DND-41 (cell line): ENCODE measurements at regions not wholly inside any gene's neighbourhood (a gene's known extent, or its start where the extent isn't known, plus 50 kb on each side); places are given as distances from the start of the nearest gene placed in this dataset.

Source experiments
- ATAC-seq: fragments of 200-7000 bp; cut with Tn5 transposase; 3 replicates; pipeline ENCODE4 v1.9.1; 2021; ENCODE audit warnings: low read depth; ENCODE audit not compliant: insufficient read depth
- DNase-seq: peaks from one replicate; pipeline ENCODE4 v3.0.0-alpha.2; 2020
- H2AFZ ChIP-seq: 2 replicates; pipeline ENCODE4 v1.6.0; 2012; ENCODE audit warnings: low read depth, low read length
- H3K27ac ChIP-seq: 2 replicates; pipeline ENCODE4 v1.5.1; 2012; ENCODE audit warnings: low read length, inconsistent platforms
- H3K27me3 ChIP-seq: fragments of 200-600 bp; sonication (generic); 2 replicates; pipeline ENCODE4 v1.6.0; 2012; ENCODE audit warnings: low read length, mild to moderate bottlenecking, inconsistent platforms; ENCODE audit not compliant: insufficient read depth, poor library complexity
- H3K36me3 ChIP-seq: 2 replicates; pipeline ENCODE4 v1.5.1; 2012; ENCODE audit warnings: low read length, inconsistent platforms; ENCODE audit not compliant: insufficient read depth
- H3K4me1 ChIP-seq: 2 replicates; pipeline ENCODE4 v1.5.1; 2012; ENCODE audit warnings: mild to moderate bottlenecking, low read length; ENCODE audit not compliant: insufficient read depth
- H3K4me2 ChIP-seq: 2 replicates; pipeline ENCODE4 v1.6.0; 2012; ENCODE audit warnings: mild to moderate bottlenecking, moderate library complexity, low read length, inconsistent platforms; ENCODE audit not compliant: insufficient read depth
- H3K4me3 ChIP-seq, 2 experiments: fragments of 200-600 bp in 1 of 2; shearing (Covaris generic) in 1 of 2; 2 replicates each; pipeline ENCODE4 v1.5.1; 2012 to 2016; ENCODE audit warnings: inconsistent platforms in 2 of 2, low read length in 2 of 2, mild to moderate bottlenecking in 2 of 2, low read depth in 1 of 2, moderate library complexity in 1 of 2
- H3K79me2 ChIP-seq: 2 replicates; pipeline ENCODE4 v1.6.0; 2012; ENCODE audit warnings: low read length, inconsistent platforms; ENCODE audit not compliant: insufficient read depth
- H3K9ac ChIP-seq: 2 replicates; pipeline ENCODE4 v1.6.0; 2012; ENCODE audit warnings: low read depth, mild to moderate bottlenecking, inconsistent platforms, low read length, moderate library complexity
- H3K9me3 ChIP-seq: 2 replicates; pipeline ENCODE4 v1.5.1; 2012; ENCODE audit warnings: low read length, moderate library complexity, mild to moderate bottlenecking, inconsistent platforms; ENCODE audit not compliant: insufficient read depth, severe bottlenecking
- H4K20me1 ChIP-seq: 2 replicates; pipeline ENCODE4 v1.6.0; 2012; ENCODE audit warnings: low read length; ENCODE audit not compliant: insufficient read depth
- CTCF ChIP-seq: IDR thresholded peaks from 2 replicates; pipeline ENCODE4 v1.5.1; 2012; ENCODE audit warnings: borderline replicate concordance, low read length, moderate library complexity, mild to moderate bottlenecking; ENCODE audit not compliant: poor library complexity, severe bottlenecking; ENCODE audit errors: extremely low read depth
- EZH2 ChIP-seq: IDR thresholded peaks from 3 replicates; pipeline ENCODE4 v1.6.1; 2012; ENCODE audit warnings: borderline replicate concordance, low read depth, mild to moderate bottlenecking, moderate library complexity, low read length, inconsistent platforms; ENCODE audit not compliant: severe bottlenecking

GRCh38 chr22:49499433-49500075, 328.1 kb downstream of the BRD1 start:
- Histone ChIP-seq H3K9ac (no peak overlapping the region), H3K79me2 (no peaks in the 10 kb centered on the region), H3K36me3 (no peaks in the 10 kb centered on the region), H2AFZ (no peak overlapping the region), H3K9me3 (no peaks in the 10 kb centered on the region), H3K4me2 (no peak overlapping the region), H3K27me3 (no peaks in the 10 kb centered on the region), H4K20me1 (no peaks in the 10 kb centered on the region), H3K27ac (no peak overlapping the region), H3K4me3 (no peak overlapping the region), H3K4me1 (no peaks in the 10 kb centered on the region)
- TF ChIP-seq EZH2 (no peak), CTCF (no peak)
- ATAC-seq (peak; percentile 54; the same call in 1 of the 3 replicates), DNase-seq (no peak)

GRCh38 chr22:49497266-49497665, 330.4 kb downstream of the BRD1 start:
- H4K20me1 ChIP-seq = no peaks in the 10 kb centered on the region
- H3K36me3 ChIP-seq = no peaks in the 10 kb centered on the region
- no peak overlapping the region for H2AFZ ChIP-seq
- no peaks in the 10 kb centered on the region for H3K9me3 ChIP-seq
- no peaks in the 10 kb centered on the region for H3K4me1 ChIP-seq
- H3K27me3 ChIP-seq = no peaks in the 10 kb centered on the region
- no peak overlapping the region for H3K27ac ChIP-seq
- no peaks in the 10 kb centered on the region for H3K79me2 ChIP-seq
- DNase-seq (no peak), ATAC-seq (no peak)
- TF ChIP-seq EZH2 (no peak), CTCF (no peak)
- H3K4me2 ChIP-seq = no peak overlapping the region
- no peak overlapping the region for H3K9ac ChIP-seq
- H3K4me3 ChIP-seq = no peak overlapping the region

GRCh38 chr22:49494555-49494954, 333.1 kb downstream of the BRD1 start:
- Histone ChIP-seq H3K27me3 (no peaks in the 10 kb centered on the region), H3K79me2 (no peaks in the 10 kb centered on the region), H2AFZ (no peak overlapping the region), H3K9ac (no peak overlapping the region), H4K20me1 (no peaks in the 10 kb centered on the region), H3K27ac (no peak overlapping the region), H3K9me3 (no peaks in the 10 kb centered on the region), H3K4me2 (no peak overlapping the region), H3K4me3 (no peak overlapping the region), H3K36me3 (no peaks in the 10 kb centered on the region), H3K4me1 (no peaks in the 10 kb centered on the region)
- ATAC-seq (no peak), DNase-seq (no peak)
- TF ChIP-seq EZH2 = no peak
- no peak for TF ChIP-seq CTCF
